ENCODE measurements at regions not wholly inside any gene's neighbourhood (a gene's known extent, or its start where the extent isn't known, plus 50 kb on each side); places are given as distances from the start of the nearest gene placed in this dataset.

DNA sequence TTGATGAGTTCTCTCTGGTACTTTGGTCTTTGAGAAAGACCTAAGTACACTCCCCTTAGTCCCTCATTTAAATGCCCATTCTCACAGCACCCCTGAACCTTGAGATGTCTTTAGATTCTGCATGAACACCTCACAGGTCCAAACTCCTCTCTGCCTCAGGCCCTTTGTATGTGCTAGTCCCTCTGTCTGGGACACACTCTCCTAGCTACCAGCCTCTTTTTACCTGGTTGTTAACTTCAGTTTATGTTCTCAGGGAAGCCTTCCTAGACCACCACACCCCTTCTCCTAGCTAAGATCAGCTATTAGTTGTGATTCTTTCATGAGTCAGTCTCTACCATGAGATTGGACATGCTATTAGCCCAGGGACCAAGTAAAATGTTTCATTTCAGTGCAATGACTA, 86.4 kb downstream of the PLCE1 start:
- TF ChIP-seq ZNF768 (CRISPR knock-in tag; IDR thresholded peaks at IDR 0.05) (no peak), CTCF (CRISPR knock-in tag; IDR thresholded peaks at IDR 0.05) (no peak), ZNF781 (CRISPR knock-in tag; IDR thresholded peaks at IDR 0.05; ENCODE audit: borderline replicate concordance, not compliant biosample characterization) (no peak), EP300 (IDR thresholded peaks at IDR 0.05; ENCODE audit: low read depth in 2 of 2, low read length in 2 of 2) (no peak), EP300 (CRISPR knock-in tag; IDR thresholded peaks at IDR 0.05; ENCODE audit: borderline replicate concordance) (no peak), JUN (CRISPR knock-in tag; IDR thresholded peaks at IDR 0.05) (no peak), CEBPB (IDR thresholded peaks at IDR 0.05; ENCODE audit: borderline replicate concordance, low read depth, low read length) (no peak), KAT7 (CRISPR knock-in tag; IDR thresholded peaks at IDR 0.05; ENCODE audit: borderline replicate concordance) (no peak), ZNF766 (CRISPR knock-in tag; IDR thresholded peaks at IDR 0.05; ENCODE audit: borderline replicate concordance) (no peak), KDM5B (CRISPR knock-in tag; IDR thresholded peaks at IDR 0.05; ENCODE audit: borderline replicate concordance) (no peak), ESRRA (CRISPR knock-in tag; IDR thresholded peaks at IDR 0.05; ENCODE audit: low read depth) (no peak), MAX (IDR thresholded peaks at IDR 0.05) (no peak)
- TF ChIP-seq, protein P1, sequence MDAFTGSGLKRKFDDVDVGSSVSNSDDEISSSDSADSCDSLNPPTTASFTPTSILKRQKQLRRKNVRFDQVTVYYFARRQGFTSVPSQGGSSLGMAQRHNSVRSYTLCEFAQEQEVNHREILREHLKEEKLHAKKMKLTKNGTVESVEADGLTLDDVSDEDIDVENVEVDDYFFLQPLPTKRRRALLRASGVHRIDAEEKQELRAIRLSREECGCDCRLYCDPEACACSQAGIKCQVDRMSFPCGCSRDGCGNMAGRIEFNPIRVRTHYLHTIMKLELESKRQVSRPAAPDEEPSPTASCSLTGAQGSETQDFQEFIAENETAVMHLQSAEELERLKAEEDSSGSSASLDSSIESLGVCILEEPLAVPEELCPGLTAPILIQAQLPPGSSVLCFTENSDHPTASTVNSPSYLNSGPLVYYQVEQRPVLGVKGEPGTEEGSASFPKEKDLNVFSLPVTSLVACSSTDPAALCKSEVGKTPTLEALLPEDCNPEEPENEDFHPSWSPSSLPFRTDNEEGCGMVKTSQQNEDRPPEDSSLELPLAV (CRISPR knock-in tag; conservative IDR thresholded peaks at IDR 0.05; ENCODE audit: low read depth) = no peak
- TF ChIP-seq, protein P2, sequence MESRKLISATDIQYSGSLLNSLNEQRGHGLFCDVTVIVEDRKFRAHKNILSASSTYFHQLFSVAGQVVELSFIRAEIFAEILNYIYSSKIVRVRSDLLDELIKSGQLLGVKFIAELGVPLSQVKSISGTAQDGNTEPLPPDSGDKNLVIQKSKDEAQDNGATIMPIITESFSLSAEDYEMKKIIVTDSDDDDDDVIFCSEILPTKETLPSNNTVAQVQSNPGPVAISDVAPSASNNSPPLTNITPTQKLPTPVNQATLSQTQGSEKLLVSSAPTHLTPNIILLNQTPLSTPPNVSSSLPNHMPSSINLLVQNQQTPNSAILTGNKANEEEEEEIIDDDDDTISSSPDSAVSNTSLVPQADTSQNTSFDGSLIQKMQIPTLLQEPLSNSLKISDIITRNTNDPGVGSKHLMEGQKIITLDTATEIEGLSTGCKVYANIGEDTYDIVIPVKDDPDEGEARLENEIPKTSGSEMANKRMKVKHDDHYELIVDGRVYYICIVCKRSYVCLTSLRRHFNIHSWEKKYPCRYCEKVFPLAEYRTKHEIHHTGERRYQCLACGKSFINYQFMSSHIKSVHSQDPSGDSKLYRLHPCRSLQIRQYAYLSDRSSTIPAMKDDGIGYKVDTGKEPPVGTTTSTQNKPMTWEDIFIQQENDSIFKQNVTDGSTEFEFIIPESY (CRISPR knock-in tag; IDR thresholded peaks at IDR 0.05) = no peak
